HG03039 (cell line): ENCODE measurements at regions not wholly inside any gene's neighbourhood (a gene's known extent, or its start where the extent isn't known, plus 50 kb on each side); places are given as distances from the start of the nearest gene placed in this dataset.
"Not testable (repeated sequence)": the region's sequence is repeated elsewhere in the genome, so short reads cannot be mapped to it uniquely, and the experiment has no call there.

Experiments
- ATAC-seq: cut with Tn5 transposase; IDR thresholded peaks from one replicate; pipeline ENCODE4 v1.9.1; 2021; ENCODE audit warnings: mild to moderate bottlenecking, moderate library complexity; ENCODE audit not compliant: unreplicated experiment

DNA sequence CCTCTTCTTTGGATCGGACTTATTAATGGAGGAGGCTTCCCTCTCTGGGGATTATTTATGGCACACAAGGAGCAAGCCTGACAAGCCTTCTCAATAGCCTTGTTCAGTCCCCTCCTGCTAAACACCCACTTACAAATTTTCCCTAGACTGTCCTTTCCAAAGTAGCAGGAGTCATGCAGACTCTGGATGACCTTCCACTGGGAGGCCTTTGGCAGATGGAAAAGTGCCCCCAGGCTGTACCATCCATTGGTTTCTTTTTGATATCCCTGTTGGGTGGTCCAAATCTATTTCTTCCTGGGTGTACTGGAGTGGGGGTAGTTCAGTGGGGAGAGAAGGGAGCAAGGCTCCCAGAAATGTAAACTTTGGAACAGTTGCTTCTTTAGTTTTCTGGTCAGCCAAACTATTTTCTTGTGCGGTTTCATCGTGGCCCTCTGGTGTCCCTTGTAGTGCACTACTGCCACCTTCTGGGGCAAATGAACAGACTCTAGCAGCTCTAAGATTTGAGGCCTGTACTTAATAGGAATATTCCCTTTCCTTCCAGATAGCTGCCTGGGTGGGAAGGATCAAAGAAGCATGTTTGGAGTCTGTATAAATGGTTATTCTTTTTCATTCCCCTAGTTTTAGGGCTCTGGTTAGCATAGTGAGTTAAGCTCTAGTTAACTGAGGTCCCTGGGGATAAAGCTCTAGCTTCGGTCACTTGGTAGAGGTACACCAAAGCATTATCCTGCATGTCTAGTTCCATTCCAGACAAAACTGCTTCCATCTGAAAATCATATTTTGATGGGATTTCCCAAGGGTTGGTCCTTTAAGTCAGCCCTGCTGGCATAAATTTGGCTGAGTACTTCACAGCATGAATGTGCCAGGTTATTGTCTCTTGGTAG lies 409.5 kb downstream of the SLC6A15 start:
- peak; percentile 64 for ATAC-seq

DNA sequence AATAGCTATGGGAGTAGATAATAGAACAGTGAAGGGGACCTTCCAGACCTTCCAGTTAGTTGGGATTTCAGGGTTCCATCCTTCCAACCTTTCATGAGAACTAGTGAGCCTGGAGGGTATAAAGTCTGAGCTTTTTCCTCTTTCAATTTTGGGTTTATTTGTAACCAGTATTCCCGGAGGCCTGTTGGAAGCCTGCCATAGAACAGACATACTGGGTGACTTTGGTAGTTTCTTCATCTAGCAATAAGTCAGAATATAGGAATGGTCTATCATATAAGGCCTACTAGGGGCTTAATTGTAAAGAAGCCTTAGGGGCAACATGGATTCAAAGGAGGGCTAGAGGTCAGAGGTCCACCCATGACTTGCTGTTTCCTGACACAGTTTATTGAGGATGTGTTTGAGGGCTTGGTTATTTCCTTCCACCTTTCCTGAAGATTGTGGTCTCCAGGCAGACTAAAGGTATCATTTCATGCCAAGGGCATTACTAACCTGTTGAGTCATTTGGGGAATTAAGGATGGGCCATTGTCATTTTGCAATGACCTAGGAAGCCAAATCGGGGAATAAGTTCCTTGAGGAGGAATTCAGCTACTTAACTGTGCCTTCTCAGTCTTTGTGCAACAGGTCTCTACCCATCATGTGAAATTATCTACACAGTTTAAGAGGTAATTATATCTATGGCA lies 410.3 kb downstream of the SLC6A15 start:
- ATAC-seq = no peak

DNA sequence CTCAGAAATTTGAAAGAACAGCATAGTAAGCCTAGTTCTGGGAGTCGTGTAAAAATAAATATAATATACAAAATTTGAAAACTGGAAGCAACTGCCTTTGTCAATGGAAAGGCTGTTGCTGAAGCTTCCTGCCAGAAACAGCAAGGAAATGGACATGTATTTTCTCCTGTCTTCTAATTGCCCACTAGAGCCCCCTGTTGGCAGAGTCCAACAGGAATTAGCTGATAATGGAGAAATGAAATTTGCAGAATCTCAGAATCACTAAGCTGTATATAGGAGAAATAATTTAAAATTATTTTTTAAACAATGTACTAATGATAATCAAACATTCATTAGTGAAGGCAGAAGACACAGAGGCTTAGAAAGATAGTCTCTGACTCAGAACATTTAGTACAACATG lies 414.8 kb downstream of the SLC6A15 start:
- ATAC-seq = no peak

DNA sequence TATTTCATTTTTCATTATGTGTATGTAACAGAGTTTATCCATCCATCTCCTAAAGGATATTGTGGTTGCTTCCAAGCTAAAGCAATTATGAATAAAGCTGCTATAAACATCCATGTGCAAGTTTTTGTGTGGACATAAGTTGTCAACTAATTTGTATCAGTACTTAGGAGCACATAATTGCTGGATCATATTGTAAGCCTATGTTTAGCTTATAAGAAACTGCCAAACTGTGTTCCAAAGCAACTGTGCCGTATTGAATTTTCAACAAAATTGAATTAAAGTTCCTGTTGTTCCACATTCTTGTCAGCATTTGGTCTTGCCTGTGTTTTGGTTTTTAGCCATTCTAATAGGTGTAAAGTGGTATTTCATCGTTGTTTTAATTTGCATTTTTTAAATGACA lies 416.9 kb downstream of the SLC6A15 start:
- no peak for ATAC-seq

DNA sequence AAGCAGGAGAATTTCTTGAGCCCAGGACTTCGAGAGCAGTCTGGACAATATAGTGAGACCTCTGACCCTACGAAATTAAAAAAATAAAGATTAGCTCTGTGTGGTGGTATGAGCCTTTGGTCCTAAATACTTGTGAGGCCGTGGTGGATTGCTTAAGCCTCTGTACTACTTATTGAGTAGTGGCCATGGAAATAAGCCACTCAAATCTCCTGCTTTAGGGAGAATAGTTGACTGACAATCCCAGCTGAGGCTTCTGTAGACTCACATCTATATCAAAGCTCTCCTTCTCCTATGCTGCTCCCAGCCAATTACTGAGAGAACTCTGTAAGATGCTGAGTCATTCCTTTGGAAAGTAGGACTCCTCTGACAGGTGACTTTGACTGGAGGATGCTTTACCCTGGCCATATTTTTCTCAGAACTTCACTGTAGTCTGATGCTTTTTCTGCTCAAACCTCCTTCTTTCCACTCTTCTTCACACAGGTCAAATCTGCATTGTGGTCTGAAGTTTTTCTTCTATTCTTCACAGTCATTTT lies 420.2 kb downstream of the SLC6A15 start:
- ATAC-seq = no peak

DNA sequence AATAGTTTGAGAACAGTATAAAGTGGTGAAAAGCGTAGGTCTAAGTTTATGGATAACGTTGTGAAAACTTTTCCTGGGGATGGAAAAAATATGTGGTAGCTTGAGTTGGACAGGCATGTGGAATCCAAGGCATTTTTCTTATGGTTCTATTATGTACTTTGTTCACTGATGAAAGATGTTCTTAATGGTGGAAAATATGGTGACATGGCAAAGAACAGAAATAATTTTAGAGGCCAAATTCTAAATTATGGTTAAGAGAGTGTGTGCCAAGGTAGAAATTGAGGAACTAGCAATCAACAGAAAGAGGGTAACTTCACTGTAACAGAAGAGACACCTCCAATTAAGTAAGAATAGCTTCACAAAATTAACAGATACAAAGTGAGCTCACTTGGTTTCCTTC lies 427.8 kb downstream of the SLC6A15 start:
- no peak for ATAC-seq

DNA sequence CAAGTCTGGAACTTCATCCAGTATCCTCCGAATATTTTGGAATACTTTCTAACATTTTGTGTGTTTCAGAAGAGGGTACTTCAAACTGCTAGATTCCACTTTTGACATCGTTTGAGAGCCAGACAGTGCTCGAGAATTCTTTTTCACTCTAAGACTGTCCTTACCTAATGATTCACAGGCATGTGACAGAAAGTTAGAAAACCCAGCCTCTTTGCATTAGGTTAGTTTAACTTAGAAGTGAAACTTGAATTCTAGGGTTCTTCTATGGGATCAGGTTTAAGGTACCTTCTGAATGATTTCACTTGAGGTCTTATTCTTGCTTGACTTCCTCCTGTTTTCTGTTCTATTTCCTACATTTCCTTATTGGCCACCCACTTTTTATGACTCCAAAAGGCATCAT lies 431.8 kb downstream of the SLC6A15 start:
- no peak for ATAC-seq

DNA sequence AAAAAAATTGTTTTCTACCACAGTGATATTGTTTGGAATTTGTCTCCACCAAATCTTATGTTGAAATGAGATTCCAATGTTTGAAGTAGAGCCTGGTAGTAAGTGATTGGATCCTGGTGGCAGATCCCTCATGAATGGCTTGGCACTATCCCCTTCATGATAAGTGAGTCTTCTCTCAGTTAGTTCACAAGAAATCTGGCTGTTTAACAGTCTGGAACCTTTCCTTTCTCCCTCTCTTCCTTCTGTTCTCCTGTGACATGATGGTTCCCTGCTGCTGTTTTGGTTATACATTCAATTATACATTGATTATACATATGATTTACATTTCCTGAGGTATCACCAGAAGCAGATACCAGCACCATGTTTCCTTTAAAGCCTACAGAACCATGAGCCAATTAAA lies 442.2 kb downstream of the SLC6A15 start:
- no peak for ATAC-seq

DNA sequence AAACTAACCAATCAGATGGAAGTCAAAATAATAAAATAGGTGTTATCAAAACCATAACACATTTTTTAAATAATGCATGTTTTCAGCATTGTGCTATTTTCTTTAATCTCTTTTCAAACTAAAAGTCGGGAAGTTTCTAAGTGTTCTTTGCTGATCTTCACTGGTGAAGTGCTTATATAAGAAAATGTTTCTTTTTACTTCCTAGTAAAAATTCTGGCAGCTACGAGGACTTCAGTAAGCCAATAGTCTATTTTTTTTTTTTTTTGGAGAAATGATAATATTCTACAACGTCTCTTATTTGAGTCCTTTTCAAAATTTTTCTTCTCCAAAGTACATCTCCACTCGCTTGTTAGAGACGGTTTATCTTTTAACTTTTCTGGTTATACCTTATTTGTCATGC lies 448.0 kb downstream of the SLC6A15 start:
- ATAC-seq = no peak

DNA sequence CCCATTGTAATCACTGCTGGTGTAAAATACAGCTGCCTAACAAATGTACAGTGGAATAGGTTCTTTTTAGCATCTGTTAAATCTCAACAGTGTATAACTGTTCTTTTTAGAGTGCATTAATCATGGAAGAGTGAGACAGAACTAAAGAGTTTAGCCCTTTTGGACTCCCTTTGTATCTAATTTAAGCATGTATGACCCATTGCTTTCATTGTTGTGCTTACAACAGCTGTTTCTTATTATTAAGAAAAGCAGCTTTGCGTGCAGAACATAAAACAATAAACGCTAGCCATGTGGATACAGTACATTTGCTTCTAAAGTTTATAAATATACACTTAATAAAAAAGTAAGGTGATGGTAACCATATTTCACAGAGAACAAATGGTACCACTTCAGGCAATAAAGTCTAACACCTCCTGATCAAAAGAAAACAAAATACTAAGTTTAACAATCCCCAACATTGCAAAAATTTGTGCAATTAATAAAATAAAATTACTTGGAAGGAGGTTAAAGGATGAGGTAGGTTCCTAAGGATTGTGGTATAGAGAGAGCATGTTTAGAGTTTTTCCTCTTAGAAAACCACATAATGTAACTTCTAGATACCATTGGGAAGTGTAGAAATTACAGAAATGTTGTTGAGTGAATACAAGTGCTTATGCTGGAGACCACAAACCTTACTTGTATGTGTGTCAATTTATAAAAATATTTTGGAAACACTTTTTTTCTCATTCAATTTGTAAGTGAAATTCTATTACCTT lies 448.7 kb downstream of the SLC6A15 start:
- ATAC-seq = no peak

DNA sequence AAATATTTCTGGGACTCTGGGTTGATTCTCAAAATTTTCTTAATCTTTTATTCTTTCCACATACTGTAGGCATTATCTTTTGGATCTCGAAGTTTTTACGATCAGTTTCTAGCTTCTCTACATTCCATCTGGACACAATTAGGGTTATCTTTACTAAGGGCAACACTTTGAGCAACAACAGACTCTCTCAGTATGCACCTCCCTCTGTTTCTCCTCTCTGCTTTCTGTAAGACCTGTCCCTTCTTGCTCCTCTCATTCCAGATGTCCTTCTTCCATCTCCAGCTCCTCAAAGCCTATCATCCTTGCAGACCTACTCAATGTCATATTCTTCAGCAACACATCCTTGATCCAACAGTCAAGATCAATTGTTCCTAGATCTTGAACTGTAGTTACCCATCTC lies 457.0 kb downstream of the SLC6A15 start:
- ATAC-seq = no peak

DNA sequence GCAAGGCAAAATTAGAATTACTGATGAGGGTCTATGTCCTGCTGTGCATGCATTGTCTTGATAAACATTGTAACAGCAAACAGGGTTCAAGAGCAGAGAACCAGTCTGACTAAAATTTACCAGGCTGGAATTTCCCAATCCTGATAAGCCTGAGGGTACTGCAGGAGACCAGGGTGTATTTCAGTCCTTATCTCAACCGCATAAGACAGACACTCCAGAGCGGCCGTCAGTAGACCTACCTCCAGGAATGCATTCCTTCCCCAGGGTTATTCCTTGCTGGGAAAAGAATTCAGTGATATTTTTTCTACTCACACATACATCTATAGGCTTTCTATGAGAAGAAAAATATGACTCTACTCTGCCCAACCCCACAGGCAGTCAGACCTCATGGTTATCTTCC lies 466.1 kb downstream of the SLC6A15 start:
- not testable (repeated sequence) for ATAC-seq

DNA sequence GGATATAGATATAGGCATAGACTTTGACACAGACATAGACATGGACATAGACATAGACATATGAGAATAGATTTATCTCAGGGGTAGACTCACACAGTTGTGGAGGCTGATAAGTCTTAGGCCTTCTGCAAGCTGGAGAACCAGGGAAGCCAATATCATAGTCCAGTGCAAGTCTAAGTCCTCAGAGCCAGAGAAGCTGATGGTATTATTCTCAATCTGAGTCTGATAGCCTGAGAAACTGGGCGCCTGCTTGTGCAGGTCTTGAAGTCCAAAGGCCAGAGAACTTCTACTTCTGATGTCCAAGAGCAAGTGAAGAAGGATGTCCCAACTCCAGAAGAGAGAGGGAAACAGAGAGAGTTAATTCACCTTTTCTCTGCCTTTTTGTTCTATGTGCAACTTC lies 476.5 kb downstream of the SLC6A15 start:
- ATAC-seq = no peak

DNA sequence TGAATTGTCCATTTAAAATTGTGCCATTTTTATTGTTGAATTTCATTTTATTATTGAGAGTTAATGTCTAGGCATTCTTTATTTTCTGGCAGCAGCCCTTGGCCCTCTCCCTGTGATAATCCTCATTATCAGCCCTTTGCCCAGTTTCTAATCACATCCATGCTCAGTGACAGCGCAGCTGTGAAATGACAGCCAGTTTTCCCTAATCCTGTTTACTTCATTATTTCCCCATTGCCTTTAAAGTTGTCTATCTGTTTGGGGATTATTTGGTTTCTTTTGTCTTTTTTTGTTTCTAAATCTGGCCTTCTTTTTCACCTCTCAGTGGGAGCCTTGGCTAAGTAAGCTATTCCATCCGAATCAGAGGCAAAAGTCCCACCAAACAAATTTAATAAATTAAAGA lies 476.9 kb downstream of the SLC6A15 start:
- no peak for ATAC-seq

DNA sequence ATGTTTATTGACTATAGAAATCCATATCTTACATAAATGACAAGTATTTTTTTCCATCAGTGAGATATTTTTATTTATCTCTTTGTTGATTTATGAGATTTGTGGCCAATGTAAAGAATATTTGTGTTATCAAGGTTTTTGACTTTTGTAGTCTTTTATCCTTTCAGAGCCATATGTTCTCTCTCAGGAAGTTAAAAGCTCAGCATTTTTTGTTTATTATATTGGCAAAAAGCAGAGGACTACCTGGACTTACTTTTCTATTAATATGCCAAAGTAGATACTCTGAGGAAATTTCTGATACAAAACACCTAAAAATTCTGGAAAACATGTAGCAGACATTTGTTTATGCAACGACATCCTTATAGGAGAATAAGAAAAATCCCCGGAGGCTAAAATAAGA lies 490.3 kb downstream of the SLC6A15 start:
- ATAC-seq = no peak

DNA sequence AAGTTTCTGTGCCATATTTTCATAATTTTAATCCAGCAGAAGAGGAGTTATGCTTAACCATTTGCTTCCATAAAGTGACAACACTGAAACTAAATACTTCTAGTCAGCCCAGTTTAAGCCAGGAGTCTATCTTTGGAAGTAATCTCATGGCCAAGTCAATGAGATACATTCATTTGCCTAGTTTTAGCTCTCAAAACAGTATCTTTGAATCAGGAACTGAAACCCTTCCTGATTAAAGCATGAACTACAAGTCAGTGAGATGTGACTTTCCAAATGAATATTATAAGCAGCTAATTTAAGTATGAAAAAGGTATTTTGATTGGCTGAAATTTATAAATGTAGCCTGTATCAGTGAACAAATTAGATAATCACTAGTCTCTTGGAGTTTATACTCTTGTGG lies 491.5 kb downstream of the SLC6A15 start:
- ATAC-seq = peak; percentile 78

DNA sequence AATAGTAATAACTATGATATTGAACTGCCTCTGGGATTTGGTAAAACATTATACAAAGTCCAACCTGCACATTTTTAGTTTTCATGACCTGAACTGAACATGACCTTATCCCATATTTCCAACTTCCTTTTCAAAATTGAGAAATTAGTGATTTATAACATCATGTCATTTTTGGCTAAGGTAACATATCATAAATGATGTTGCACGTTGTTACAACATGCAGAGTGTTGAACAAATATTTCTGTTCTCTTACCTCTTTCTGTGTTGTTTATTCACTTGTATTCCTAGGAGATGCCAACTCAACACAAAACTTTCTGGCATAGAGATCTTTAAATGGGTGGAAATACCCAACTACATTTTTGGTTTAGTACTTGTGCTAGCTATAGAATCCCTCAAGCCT lies 496.0 kb downstream of the SLC6A15 start:
- ATAC-seq = no peak

DNA sequence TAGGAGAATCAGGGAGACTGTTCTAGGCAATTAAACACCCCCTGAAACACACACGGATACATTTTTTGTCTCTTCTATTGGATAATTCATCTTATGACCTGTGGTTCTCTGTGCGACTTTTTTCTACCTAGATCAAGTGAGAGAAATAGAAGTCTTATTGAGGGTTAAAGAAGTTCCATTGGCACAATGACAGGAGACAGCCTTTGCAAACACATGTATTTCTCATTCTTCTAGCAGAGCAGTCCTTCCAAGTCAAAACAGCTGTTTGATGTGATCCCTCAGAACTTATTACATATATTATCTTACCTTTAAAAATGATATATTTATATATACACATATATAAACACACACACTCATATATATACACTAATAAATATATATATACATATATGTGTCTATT lies 496.7 kb downstream of the SLC6A15 start:
- no peak for ATAC-seq

DNA sequence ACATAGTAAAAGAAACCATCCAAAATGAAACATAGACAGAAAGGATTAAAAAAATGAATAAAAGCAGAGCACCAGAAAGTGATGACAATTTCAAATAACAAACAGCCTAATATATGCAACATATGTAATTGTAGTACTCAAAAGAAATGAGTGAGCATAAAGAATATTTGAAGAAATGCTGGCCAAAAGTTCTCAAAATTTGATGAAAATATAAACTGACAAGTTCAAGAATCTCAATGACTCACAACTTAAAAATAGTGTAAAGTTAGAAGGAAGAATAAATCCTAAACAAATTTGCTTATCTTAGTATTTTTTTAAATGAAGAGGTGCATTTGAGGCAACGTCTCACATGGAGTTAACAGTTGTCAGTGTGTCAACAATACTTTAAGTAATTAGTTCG lies 498.9 kb downstream of the SLC6A15 start:
- no peak for ATAC-seq

DNA sequence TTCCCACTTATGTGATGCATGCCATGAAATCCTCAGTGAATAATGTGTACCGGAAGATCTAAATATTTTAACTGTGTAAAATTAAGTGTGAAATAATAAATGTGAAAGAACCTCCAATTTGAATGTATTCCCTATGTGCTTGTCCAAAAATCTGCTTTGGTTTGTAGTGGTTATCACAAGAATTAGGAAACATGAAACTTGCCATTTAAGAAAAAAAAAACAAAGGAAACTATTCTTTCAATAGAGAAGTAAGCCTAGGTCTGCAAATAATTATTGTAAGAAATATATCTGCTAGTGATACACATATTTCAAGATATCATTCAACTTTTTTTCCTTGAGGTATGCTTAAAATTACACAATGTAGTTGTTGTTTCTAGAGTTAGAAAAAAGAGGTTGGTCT lies 500.4 kb downstream of the SLC6A15 start:
- ATAC-seq = no peak

DNA sequence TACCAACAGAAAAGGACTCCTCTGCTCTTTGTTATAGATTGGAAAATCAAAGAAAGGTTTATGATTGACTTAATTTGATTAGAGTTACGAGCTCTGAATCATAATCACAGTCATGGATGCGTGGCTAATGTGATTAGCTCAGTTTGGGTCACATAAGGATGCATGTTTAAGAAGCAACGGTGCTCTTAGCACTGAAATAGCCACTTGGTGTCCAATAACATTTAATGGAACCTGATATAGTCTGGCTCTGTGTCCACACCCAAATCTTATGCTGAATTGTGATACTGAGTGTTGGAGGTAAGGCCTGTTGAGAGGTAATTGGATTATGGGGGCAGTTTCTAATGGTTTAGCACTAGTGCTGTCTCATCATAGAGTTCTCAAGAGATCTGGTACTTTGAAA lies 501.6 kb downstream of the SLC6A15 start:
- ATAC-seq = no peak

DNA sequence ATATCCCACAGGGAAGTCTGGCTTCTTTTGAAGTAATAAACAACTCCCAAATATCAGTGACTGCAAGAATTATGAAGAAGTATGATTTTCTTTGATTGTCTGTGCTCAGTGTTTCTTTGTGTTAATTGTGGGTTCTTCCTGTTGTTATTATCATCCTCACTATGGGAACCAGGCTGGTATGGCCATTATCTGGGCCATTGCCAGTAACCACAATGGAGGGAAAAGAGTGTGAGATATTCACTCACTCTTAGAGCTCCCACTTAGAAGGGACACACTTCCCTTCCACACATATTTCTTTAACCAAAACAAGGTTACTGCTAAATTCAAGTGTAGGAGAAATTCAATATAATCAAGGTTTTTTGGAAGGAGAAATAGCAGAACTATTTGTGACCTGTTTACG lies 503.7 kb downstream of the SLC6A15 start:
- ATAC-seq = no peak
